ENCODE measurements at regions not wholly inside any gene's neighbourhood (a gene's known extent, or its start where the extent isn't known, plus 50 kb on each side); places are given as distances from the start of the nearest gene placed in this dataset.

GRCh38 chr21:14734833-14735232 lies 188.7 kb upstream of the SAMSN1 start:
- no peak overlapping the region for H3K4me3 ChIP-seq (ENCODE audit: low read length)
- TF ChIP-seq, protein P1, sequence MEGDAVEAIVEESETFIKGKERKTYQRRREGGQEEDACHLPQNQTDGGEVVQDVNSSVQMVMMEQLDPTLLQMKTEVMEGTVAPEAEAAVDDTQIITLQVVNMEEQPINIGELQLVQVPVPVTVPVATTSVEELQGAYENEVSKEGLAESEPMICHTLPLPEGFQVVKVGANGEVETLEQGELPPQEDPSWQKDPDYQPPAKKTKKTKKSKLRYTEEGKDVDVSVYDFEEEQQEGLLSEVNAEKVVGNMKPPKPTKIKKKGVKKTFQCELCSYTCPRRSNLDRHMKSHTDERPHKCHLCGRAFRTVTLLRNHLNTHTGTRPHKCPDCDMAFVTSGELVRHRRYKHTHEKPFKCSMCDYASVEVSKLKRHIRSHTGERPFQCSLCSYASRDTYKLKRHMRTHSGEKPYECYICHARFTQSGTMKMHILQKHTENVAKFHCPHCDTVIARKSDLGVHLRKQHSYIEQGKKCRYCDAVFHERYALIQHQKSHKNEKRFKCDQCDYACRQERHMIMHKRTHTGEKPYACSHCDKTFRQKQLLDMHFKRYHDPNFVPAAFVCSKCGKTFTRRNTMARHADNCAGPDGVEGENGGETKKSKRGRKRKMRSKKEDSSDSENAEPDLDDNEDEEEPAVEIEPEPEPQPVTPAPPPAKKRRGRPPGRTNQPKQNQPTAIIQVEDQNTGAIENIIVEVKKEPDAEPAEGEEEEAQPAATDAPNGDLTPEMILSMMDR (conservative IDR thresholded peaks at IDR 0.05; ENCODE audit: low read depth, low read length): no peak
- no peak for DNase-seq (ENCODE audit: low read depth)

- TF ChIP-seq, protein P1 (conservative IDR thresholded peaks at IDR 0.05; ENCODE audit: low read depth, low read length): no peak
- DNase-seq (ENCODE audit: low read depth): no peak
- H3K4me3 ChIP-seq (ENCODE audit: low read length): no peak overlapping the region
Observed at GRCh38 chr21:14734191-14734590, 188.1 kb upstream of the SAMSN1 start.

DNA sequence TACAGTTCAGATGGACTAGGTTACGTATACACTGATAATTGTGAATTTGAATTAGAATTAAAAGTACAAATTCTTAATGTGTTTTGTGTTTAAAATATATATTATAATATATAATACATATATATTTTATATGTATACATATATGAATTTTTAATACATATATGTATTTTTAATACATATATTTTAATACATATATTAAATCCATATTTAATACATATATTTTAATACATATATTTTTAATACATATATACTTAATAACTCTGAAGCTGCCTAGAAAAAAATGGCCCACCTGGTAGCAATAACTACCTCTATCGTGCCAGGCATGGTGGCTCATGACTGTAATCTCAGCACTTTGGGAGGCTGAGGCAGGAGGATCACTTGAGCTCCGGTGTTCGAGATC lies 179.1 kb upstream of the SAMSN1 start:
- TF ChIP-seq, protein P1 (conservative IDR thresholded peaks at IDR 0.05; ENCODE audit: low read depth, low read length): no peak
- no peak overlapping the region for H3K4me3 ChIP-seq (ENCODE audit: low read length)
- no peak for DNase-seq (ENCODE audit: low read depth)

- no peak for DNase-seq (ENCODE audit: low read depth)
- TF ChIP-seq, protein P1 (conservative IDR thresholded peaks at IDR 0.05; ENCODE audit: low read depth, low read length): no peak
- no peak overlapping the region for H3K4me3 ChIP-seq (ENCODE audit: low read length)
Observed at GRCh38 chr21:14722841-14723483, 176.8 kb upstream of the SAMSN1 start.

DNA sequence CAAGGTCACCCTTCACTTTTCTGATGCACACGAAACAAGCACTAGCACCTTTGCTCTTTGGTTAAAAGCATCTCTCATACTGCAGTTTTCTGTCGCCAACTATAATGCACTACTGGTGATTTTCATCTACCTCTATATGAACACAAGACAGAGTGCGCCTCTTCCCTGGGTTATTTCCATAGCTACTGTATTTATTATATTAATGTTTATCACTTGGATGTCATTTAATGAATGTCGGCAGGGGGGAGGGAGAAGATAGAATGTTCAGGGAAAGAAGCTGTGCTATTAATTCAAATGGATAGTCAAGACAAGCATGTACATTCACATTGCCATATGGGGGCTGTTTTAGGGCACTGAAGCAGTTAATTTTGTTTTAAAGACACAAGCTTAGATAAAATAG lies 174.1 kb upstream of the SAMSN1 start:
- no peak overlapping the region for H3K4me3 ChIP-seq (ENCODE audit: low read length)
- TF ChIP-seq, protein P1 (conservative IDR thresholded peaks at IDR 0.05; ENCODE audit: low read depth, low read length): no peak
- DNase-seq (ENCODE audit: low read depth): no peak

DNA sequence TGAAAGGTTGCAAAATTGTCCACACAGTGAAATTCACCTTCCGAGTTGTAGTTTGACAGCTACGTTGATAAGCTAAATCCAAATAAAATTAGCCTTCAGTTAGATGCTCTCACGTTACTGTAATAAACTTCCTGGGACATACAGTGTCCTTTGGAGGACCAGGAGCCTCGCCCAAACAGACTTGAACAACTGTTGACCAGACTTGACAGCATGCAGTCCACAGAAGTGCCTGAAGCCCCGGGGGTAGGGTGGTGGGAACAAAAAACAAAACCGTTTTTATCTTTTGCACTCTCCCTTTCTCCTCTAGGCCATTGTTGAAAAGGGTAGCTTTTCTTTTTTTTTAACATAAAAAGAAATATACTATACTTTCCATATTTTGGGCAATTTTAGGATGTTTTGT lies 172.8 kb upstream of the SAMSN1 start:
- DNase-seq (ENCODE audit: low read depth): no peak
- TF ChIP-seq, protein P1 (conservative IDR thresholded peaks at IDR 0.05; ENCODE audit: low read depth, low read length): no peak

DNA sequence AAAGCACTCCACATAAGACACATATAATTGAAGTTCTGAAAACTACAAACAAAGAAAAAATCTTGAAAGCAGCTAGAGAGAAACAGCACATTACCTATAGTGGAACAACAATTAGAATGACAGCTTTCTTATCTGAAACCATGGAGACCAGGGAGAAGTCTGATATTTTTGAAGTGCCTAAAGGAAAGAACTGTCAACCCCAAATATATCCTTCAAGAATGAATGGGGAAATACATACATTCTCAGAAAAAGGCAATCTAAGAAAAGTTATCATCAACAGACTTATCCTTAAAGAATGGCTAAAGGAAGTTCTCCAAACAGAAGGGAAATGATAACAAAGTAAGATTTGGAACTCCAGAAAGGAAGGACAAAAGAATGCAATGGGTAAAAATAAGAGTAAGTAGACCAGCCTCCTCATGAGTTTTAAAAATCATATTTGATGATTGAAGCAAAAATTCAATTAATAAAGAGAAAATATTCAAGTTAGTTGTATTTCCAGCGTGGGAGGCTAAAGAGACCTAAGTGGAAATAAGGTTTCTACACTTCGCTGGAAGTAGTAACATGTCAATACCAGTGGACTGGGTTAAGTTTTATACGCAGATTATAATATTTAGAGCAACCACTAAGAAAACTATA lies 170.8 kb upstream of the SAMSN1 start:
- TF ChIP-seq, protein P1 (conservative IDR thresholded peaks at IDR 0.05; ENCODE audit: low read depth, low read length): no peak
- no peak overlapping the region for H3K4me3 ChIP-seq (ENCODE audit: low read length)
- DNase-seq (ENCODE audit: low read depth): no peak

More for the DNA sequence above, 172.8 kb upstream of the SAMSN1 start:
- H3K4me3 ChIP-seq (ENCODE audit: low read length): no peak overlapping the region
